Lower lobe of right lung (tissue), 2 donors: ENCODE measurements at regions not wholly inside any gene's neighbourhood (a gene's known extent, or its start where the extent isn't known, plus 50 kb on each side); places are given as distances from the start of the nearest gene placed in this dataset.

Experiments used
- ATAC-seq, 2 donors: fragments of 200-7000 bp; cut with Tn5 transposase; one replicate each; pipeline ENCODE4 v1.9.1; 2020 to 2022; ENCODE audit warnings: mild to moderate bottlenecking in 2 of 2, moderate library complexity in 2 of 2
- DNase-seq: peaks from one replicate; pipeline ENCODE4 v3.0.0-alpha.2; 2020
- H3K27ac ChIP-seq: fragments of 200-600 bp; one replicate; pipeline ENCODE4 v1.8.0; 2022
- H3K27me3 ChIP-seq: fragments of 200-600 bp; one replicate; pipeline ENCODE4 v1.8.0; 2022; ENCODE audit warnings: low read depth
- H3K36me3 ChIP-seq: fragments of 200-600 bp; one replicate; pipeline ENCODE4 v1.8.0; 2022; ENCODE audit warnings: mild to moderate bottlenecking
- H3K4me1 ChIP-seq: fragments of 200-600 bp; one replicate; pipeline ENCODE4 v1.8.0; 2022
- H3K4me3 ChIP-seq: fragments of 200-600 bp; one replicate; pipeline ENCODE4 v1.8.0; 2022; ENCODE audit warnings: mild to moderate bottlenecking
- H3K9me3 ChIP-seq: fragments of 200-600 bp; one replicate; pipeline ENCODE4 v1.8.0; 2022
- intact Hi-C: fragments of 100-400 bp; cut with DNase I; formaldehyde crosslinking; loops from one replicate; pipeline ENCODE4 v1.11.0; 2022
- TF ChIP-seq, protein P1 (sequence below): fragments of 200-600 bp; IDR thresholded peaks from one replicate; pipeline ENCODE4 v1.8.0; 2022; ENCODE audit warnings: antibody characterized with exemption, mild to moderate bottlenecking
- donor health status: DM: no; HTN: yes; CAD: no; lungs with severe emphysema.

- DNase-seq: no peak
- Histone ChIP-seq H3K4me1 (peaks cover 30% of the 10 kb centered on the region), H3K27ac (peak overlapping the region; percentile 96), H3K36me3 (no peaks in the 10 kb centered on the region), H3K27me3 (no peaks in the 10 kb centered on the region), H3K4me3 (peak overlapping the region; percentile 70), H3K9me3 (no peaks in the 10 kb centered on the region)
- TF ChIP-seq, protein P1, sequence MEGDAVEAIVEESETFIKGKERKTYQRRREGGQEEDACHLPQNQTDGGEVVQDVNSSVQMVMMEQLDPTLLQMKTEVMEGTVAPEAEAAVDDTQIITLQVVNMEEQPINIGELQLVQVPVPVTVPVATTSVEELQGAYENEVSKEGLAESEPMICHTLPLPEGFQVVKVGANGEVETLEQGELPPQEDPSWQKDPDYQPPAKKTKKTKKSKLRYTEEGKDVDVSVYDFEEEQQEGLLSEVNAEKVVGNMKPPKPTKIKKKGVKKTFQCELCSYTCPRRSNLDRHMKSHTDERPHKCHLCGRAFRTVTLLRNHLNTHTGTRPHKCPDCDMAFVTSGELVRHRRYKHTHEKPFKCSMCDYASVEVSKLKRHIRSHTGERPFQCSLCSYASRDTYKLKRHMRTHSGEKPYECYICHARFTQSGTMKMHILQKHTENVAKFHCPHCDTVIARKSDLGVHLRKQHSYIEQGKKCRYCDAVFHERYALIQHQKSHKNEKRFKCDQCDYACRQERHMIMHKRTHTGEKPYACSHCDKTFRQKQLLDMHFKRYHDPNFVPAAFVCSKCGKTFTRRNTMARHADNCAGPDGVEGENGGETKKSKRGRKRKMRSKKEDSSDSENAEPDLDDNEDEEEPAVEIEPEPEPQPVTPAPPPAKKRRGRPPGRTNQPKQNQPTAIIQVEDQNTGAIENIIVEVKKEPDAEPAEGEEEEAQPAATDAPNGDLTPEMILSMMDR: no peak
- ATAC-seq: no peak
- intact Hi-C loops: loop anchor here (5.0 kb wide), 1 partner anchor 275 kb away; no protein-coding TSS in a partner anchor
Observed at GRCh38 chr4:184536881-184537248, 62.5 kb upstream of the IRF2 start.

DNA sequence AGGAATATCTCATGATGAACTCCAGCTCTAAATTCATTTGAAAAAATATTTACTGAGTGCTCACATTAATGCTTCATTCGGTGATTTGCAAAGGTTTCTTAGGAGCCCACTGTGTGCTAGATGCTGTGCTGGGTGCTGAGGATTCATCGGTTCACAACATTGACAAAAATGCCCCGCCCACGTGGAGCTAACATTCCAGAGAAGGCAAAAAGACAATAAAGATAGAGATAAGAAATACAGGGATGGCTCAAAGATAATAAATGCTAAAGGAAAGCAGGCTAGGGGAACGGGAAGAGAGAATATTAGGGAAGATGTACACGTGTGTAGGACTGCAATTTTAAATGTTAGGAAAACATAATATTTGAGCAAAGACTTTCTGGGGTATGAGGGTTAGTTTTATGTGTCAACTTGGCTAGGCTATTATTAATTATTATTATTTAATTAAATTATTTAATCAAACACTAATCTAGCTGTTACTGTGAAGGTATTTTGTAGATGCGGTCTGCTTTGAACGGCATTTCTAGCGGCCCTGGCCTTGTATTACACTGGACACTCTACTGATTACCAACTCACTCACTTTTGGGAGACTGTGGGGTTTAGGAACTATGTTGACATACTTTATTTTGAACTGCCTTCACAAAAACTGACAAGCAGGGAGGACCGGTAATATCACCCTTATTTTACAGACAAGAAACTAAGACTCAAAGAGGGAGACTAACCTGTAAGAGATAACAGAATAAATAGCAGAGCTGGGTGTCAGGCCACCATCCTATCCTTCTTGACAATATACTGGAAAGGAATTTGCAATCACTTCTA lies 61.9 kb upstream of the IRF2 start:
- DNase-seq (no peak), ATAC-seq (no peak)
- Histone ChIP-seq H3K4me3 (peak overlapping the region; percentile 70), H3K36me3 (no peaks in the 10 kb centered on the region), H3K4me1 (peaks cover 30% of the 10 kb centered on the region), H3K27me3 (no peaks in the 10 kb centered on the region), H3K9me3 (no peaks in the 10 kb centered on the region), H3K27ac (peak overlapping the region; percentile 96)
- intact Hi-C loops: loop anchor here (5.0 kb wide), 1 partner anchor 274 kb away; no protein-coding TSS in a partner anchor
- TF ChIP-seq, protein P1: no peak

DNA sequence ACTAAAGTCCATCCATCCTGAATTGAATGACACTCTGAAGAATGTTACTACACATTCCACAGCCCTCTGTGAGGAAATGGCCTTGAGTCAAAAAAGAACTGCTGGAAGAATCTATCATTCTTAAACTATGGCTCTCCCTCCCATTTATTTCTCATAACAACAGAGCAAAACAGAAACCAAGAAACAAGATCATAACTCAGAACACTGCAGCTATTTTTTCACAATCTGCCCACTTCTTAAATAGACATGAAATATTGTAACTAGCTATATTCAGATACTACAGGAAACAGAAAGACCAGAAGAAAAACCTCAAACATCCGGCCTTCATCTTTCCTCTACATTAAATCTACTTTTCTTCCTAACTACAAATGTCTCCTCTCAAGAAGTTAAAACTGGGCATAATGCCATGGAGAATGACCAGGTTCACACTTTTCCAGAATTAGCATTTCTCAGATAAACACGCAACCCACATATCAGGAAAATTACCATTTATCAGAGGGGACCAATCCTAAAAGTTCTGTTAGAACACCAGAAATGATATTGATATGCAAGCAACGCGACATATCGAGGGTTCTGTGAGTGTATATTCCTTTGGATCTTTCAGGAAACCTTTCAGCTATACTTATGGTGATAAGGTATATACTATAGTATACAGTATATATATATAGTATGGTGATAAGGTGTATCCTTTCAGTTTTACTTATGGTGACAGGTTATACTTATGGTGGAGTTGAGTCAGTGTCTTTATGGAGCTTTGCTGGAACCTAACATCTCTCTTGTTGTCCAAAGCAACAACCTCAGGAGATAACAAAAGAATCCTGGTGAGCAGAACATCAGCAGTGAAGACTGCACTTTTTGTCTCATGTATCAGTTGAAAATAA lies 60.4 kb upstream of the IRF2 start:
- peak overlapping the region; percentile 69 for H3K27ac ChIP-seq
- no peaks in the 10 kb centered on the region for H3K27me3 ChIP-seq
- TF ChIP-seq, protein P1: no peak
- ATAC-seq: no peak
- no peaks in the 10 kb centered on the region for H3K36me3 ChIP-seq
- no peaks in the 10 kb centered on the region for H3K9me3 ChIP-seq
- peaks cover 30% of the 10 kb centered on the region for H3K4me1 ChIP-seq
- intact Hi-C loops: loop anchor here (5.0 kb wide), 1 partner anchor 272 kb away; no protein-coding TSS in a partner anchor
- no peak for DNase-seq
- H3K4me3 ChIP-seq: no peak overlapping the region

- H3K36me3 ChIP-seq: no peaks in the 10 kb centered on the region
- peak overlapping the region; percentile 69 for H3K27ac ChIP-seq
- DNase-seq (no peak), ATAC-seq (no peak)
- TF ChIP-seq, protein P1: no peak
- intact Hi-C loops: no loop called here
- H3K9me3 ChIP-seq: no peaks in the 10 kb centered on the region
- H3K27me3 ChIP-seq: no peaks in the 10 kb centered on the region
- H3K4me3 ChIP-seq: no peak overlapping the region
- peaks cover 30% of the 10 kb centered on the region for H3K4me1 ChIP-seq
Observed at GRCh38 chr4:184533908-184534307, 59.6 kb upstream of the IRF2 start.

DNA sequence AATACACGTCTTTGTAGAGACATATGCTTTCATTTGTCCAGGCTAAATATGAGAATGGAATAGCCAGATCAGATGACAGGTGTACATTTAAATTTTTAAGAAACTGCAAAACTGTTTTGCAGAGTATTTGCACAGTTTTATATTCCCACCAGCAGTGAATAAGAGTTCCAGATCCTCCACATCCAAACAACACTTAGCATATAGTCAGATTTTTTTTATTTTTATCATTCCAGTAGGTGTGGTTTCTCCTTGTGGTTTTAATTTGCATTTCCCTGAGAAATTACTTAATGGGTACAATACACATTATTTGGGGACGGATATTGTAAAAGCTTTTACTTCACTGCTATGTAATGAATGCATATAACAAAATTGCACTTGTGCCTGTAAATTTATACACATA lies 56.7 kb upstream of the IRF2 start:
- ATAC-seq (no peak), DNase-seq (no peak)
- no peaks in the 10 kb centered on the region for H3K27me3 ChIP-seq
- TF ChIP-seq, protein P1: no peak
- H3K9me3 ChIP-seq: no peaks in the 10 kb centered on the region
- H3K27ac ChIP-seq: no peak overlapping the region
- intact Hi-C loops: no loop called here
- no peaks in the 10 kb centered on the region for H3K36me3 ChIP-seq
- H3K4me1 ChIP-seq: peaks cover 23% of the 10 kb centered on the region
- no peak overlapping the region for H3K4me3 ChIP-seq
